ENCODE measurements at regions not wholly inside any gene's neighbourhood (a gene's known extent, or its start where the extent isn't known, plus 50 kb on each side); places are given as distances from the start of the nearest gene placed in this dataset.
A peak's percentile ranks its signal among the peaks of the same experiment; 100 is the strongest.

DNA sequence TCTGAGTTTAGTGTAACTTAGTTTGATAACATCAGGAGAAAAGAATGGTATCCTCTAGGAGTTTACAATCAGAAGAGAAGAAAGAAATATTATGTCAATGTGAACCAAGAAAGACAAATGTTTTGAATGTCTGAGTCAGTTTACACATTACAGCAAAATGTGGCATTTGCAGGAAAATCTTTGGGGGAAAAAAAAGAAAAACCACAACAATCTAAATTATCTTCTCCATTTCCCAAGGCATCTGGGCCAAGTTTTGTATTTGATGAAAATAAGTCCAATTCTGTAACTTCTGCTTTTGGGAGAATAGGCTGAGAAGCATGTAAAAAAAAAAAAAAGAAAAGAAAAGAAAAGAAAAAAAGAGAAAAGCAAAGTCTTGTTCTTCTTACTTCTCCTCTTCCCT lies 58.8 kb upstream of the FLRT2 start:
- no peak for DNase-seq (ENCODE audit: low read depth)
- TF ChIP-seq, protein P1, sequence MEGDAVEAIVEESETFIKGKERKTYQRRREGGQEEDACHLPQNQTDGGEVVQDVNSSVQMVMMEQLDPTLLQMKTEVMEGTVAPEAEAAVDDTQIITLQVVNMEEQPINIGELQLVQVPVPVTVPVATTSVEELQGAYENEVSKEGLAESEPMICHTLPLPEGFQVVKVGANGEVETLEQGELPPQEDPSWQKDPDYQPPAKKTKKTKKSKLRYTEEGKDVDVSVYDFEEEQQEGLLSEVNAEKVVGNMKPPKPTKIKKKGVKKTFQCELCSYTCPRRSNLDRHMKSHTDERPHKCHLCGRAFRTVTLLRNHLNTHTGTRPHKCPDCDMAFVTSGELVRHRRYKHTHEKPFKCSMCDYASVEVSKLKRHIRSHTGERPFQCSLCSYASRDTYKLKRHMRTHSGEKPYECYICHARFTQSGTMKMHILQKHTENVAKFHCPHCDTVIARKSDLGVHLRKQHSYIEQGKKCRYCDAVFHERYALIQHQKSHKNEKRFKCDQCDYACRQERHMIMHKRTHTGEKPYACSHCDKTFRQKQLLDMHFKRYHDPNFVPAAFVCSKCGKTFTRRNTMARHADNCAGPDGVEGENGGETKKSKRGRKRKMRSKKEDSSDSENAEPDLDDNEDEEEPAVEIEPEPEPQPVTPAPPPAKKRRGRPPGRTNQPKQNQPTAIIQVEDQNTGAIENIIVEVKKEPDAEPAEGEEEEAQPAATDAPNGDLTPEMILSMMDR (IDR thresholded peaks at IDR 0.05; ENCODE audit: control insufficient read depth, extremely low read depth, insufficient read depth) = no peak
- H3K4me3 ChIP-seq (ENCODE audit: low read depth, low read length) = no peak overlapping the region

DNA sequence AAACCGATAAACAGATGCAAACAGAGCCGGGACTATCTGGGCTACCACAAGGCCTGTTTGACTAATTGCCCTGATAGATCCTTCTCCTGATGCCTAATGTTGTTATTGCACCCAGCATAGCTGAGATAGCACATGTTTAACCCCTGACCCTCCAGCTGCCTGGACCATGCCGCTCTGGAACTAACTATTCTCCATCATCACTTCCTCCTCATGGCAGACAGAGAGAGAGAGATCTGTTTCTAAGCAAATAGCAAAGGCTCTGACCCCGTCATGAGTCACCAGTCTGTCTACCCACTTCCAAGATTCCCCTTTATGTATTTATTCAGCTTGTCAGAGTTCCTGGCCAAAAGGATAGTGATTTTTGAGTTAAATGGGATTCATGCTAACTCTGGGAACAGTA lies 58.2 kb upstream of the FLRT2 start:
- peak; percentile 86 for DNase-seq (ENCODE audit: low read depth)
- no peak overlapping the region for H3K4me3 ChIP-seq (ENCODE audit: low read depth, low read length)
- TF ChIP-seq, protein P1 (IDR thresholded peaks at IDR 0.05; ENCODE audit: control insufficient read depth, extremely low read depth, insufficient read depth) = no peak

DNA sequence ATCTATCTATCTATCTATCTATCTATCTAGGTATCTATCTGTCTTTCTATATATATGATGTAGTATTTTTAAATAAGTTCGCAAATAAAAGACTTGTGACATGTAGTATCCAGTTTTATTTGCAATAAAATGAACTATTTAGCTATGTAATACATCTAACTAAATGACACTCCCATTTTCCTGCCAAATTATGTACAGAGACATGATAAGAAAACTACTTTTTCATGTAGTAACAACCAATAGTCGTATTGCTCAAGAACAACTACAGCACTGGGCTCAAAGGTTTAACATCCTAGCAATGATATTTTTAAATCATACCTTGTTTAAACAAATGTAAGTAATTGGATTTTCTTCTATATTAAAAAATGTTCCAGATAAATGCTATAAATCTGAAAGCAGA lies 55.5 kb upstream of the FLRT2 start:
- TF ChIP-seq, protein P1 (IDR thresholded peaks at IDR 0.05; ENCODE audit: control insufficient read depth, extremely low read depth, insufficient read depth) = no peak
- H3K4me3 ChIP-seq (ENCODE audit: low read depth, low read length) = no peak overlapping the region
- no peak for DNase-seq (ENCODE audit: low read depth)

DNA sequence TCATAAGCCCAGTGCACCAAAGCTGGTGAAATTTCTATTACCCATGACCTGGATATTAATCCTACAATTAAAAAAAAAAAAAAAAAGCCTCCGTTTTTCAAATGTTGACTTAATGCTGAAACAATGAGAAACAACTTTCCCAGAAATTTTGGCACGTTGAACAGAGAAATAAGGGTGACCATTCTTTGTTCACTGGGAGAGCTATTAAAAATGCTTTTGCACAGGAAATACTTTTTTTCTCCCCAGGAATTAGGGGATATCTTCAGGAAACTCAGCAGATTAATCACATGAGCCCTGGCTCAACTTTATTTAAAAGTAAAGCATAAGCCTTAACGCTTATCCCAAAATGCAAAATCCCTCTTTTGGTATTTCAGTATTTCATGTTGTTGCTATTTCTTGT lies 54.8 kb upstream of the FLRT2 start:
- TF ChIP-seq, protein P1 (IDR thresholded peaks at IDR 0.05; ENCODE audit: control insufficient read depth, extremely low read depth, insufficient read depth) = no peak
- DNase-seq (ENCODE audit: low read depth) = no peak
- no peak overlapping the region for H3K4me3 ChIP-seq (ENCODE audit: low read depth, low read length)

DNA sequence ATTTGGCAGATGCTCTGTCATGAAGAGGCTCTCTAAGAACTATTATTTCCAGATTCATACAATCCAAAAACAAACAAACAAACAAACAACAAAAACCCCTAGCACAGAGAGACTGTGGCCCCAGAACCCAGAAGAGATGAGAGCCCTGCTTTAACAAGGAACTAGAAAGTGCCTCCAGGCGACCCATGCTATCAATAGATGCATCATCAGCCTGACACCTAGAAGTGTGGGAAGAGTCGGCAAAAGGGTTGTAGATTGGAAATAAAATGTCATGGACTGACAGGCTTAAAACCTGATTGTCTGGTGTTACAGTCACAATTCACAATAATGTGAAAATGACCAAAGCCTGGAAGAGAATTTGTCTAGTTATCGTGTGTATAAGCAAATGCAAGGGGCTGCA lies 50.6 kb upstream of the FLRT2 start:
- no peak overlapping the region for H3K4me3 ChIP-seq (ENCODE audit: low read depth, low read length)
- TF ChIP-seq, protein P1 (IDR thresholded peaks at IDR 0.05; ENCODE audit: control insufficient read depth, extremely low read depth, insufficient read depth) = no peak
- DNase-seq (ENCODE audit: low read depth) = no peak

DNA sequence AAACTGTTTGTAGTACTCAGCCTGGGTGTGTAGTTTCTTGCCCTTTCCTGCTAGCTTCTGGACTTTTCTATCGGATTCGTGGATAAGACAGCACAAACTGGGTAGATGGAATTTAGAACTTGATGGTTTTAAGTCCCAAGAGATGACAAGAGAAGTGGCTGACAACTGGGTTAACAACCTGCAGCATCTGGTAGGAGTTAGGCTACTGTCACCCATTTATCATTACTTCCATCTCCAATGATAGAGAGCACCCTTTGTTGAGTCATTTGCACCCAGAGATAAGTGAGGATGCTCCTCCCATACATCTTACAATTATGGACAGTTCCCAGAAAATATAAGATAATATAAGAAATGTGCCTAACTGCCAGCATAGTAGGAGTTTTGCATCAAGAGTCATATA lies 50.2 kb upstream of the FLRT2 start:
- no peak for DNase-seq (ENCODE audit: low read depth)
- TF ChIP-seq, protein P1 (IDR thresholded peaks at IDR 0.05; ENCODE audit: control insufficient read depth, extremely low read depth, insufficient read depth) = no peak
- H3K4me3 ChIP-seq (ENCODE audit: low read depth, low read length) = no peak overlapping the region

Measured in LNCaP clone FGC (cell line).